AG04450 (cell line): ENCODE measurements at regions not wholly inside any gene's neighbourhood (a gene's known extent, or its start where the extent isn't known, plus 50 kb on each side); places are given as distances from the start of the nearest gene placed in this dataset.
"Not testable (repeated sequence)": the region's sequence is repeated elsewhere in the genome, so short reads cannot be mapped to it uniquely, and the experiment has no call there.

ENCODE experiments used
- CTCF ChIA-PET: fragments of 300-600, 350-600 bp; formaldehyde crosslinking; extraction: SDS; loops from one replicate; lab custom pipeline; 2022; ENCODE audit warnings: antibody characterized with exemption, inconsistent platforms; lab: Charles Lee
- POLR2A ChIA-PET: fragments of 350-600 bp; formaldehyde crosslinking; extraction: SDS; loops from one replicate; lab custom pipeline; 2021; ENCODE audit warnings: antibody characterized with exemption, inconsistent platforms; lab: Yijun Ruan, JAX
- DNase-seq: peaks from one replicate; pipeline ENCODE4 v3.0.0-alpha.2; 2011; ENCODE audit warnings: low read depth, low spot score
- H3K27ac ChIP-seq: one replicate; pipeline ENCODE4 v1.5.1; 2012; ENCODE audit warnings: low read depth, low read length, control low read depth
- H3K27me3 ChIP-seq: one replicate; pipeline ENCODE4 v1.6.0; 2012; ENCODE audit warnings: low read length; ENCODE audit not compliant: control insufficient read depth, insufficient read depth
- H3K4me3 ChIP-seq: 2 replicates; pipeline ENCODE4 v1.5.1; 2011; ENCODE audit warnings: mild to moderate bottlenecking, low read depth, low read length, control low read depth
- H3K9me3 ChIP-seq: 2 replicates; pipeline ENCODE4 v1.5.1; 2012; ENCODE audit warnings: low read length; ENCODE audit not compliant: control insufficient read depth, insufficient read depth
- CTCF ChIP-seq: IDR thresholded peaks from 2 replicates; pipeline ENCODE4 v1.5.1; 2011; ENCODE audit warnings: low read depth, low read length, control low read depth, inconsistent platforms

- Histone ChIP-seq H3K4me3 (no peak overlapping the region), H3K9me3 (no peaks in the 10 kb centered on the region), H3K27me3 (no peaks in the 10 kb centered on the region), H3K27ac (no peak overlapping the region)
- CTCF ChIA-PET = no interaction called here
- no peak for DNase-seq
- TF ChIP-seq CTCF = no peak
- POLR2A ChIA-PET = no interaction called here
Observed at GRCh38 chr2:22970991-22971390, 414.0 kb upstream of the KLHL29 start.

- no peak overlapping the region for H3K4me3 ChIP-seq
- no peak overlapping the region for H3K27ac ChIP-seq
- no peak for DNase-seq
- H3K9me3 ChIP-seq = no peaks in the 10 kb centered on the region
- no peak for TF ChIP-seq CTCF
- CTCF ChIA-PET = no interaction called here
- POLR2A ChIA-PET = no interaction called here
- no peaks in the 10 kb centered on the region for H3K27me3 ChIP-seq
Observed at GRCh38 chr2:22981785-22982184, 403.2 kb upstream of the KLHL29 start.

GRCh38 chr2:22984152-22984551 is 400.8 kb upstream of the KLHL29 start:
- H3K4me3 ChIP-seq, DNase-seq, POLR2A ChIA-PET, H3K9me3 ChIP-seq, H3K27ac ChIP-seq, H3K27me3 ChIP-seq, CTCF ChIA-PET: not testable (repeated sequence)

GRCh38 chr2:22990246-22990645 is 394.7 kb upstream of the KLHL29 start:
- CTCF ChIA-PET = no interaction called here
- Histone ChIP-seq H3K27me3 (no peaks in the 10 kb centered on the region), H3K9me3 (peaks cover 5% of the 10 kb centered on the region), H3K4me3 (no peak overlapping the region), H3K27ac (no peak overlapping the region)
- no peak for TF ChIP-seq CTCF
- POLR2A ChIA-PET = no interaction called here
- no peak for DNase-seq

- ChIA-PET POLR2A (no interaction called here), CTCF (no interaction called here)
- TF ChIP-seq CTCF = no peak
- Histone ChIP-seq H3K27ac (no peak overlapping the region), H3K27me3 (no peaks in the 10 kb centered on the region), H3K9me3 (peaks cover 10% of the 10 kb centered on the region), H3K4me3 (no peak overlapping the region)
- DNase-seq = no peak
Observed at GRCh38 chr2:22991844-22992243, 393.1 kb upstream of the KLHL29 start.

- CTCF ChIA-PET = no interaction called here
- TF ChIP-seq CTCF = no peak
- DNase-seq = no peak
- Histone ChIP-seq H3K27ac (no peak overlapping the region), H3K4me3 (no peak overlapping the region), H3K9me3 (peaks cover 10% of the 10 kb centered on the region), H3K27me3 (no peaks in the 10 kb centered on the region)
- POLR2A ChIA-PET = no interaction called here
Observed at GRCh38 chr2:22992441-22992840, 392.5 kb upstream of the KLHL29 start.
